BJ (cell line): ENCODE measurements at regions not wholly inside any gene's neighbourhood (a gene's known extent, or its start where the extent isn't known, plus 50 kb on each side); places are given as distances from the start of the nearest gene placed in this dataset.

ENCODE experiments used
- CTCF ChIA-PET: fragments of 350-600 bp; formaldehyde crosslinking; extraction: SDS; loops from one replicate; lab custom pipeline; 2021; ENCODE audit warnings: antibody characterized with exemption, inconsistent platforms; lab: Yijun Ruan, JAX
- POLR2A ChIA-PET: fragments of 300-600 bp; sonication (Branson Sonifier 250); formaldehyde crosslinking; extraction: SDS; loops from one replicate; lab custom pipeline; 2021; ENCODE audit warnings: antibody characterized with exemption; lab: Charles Lee
- DNase-seq: peaks from one replicate; pipeline ENCODE4 v3.0.0-alpha.2; 2011; ENCODE audit warnings: low read depth
- H3K27me3 ChIP-seq: 2 replicates; pipeline ENCODE4 v1.6.0; 2011; ENCODE audit warnings: low read length; ENCODE audit not compliant: control insufficient read depth, insufficient read depth
- H3K36me3 ChIP-seq: 2 replicates; pipeline ENCODE4 v1.5.1; 2011; ENCODE audit warnings: low read length; ENCODE audit not compliant: control insufficient read depth, insufficient read depth
- H3K4me3 ChIP-seq: 2 replicates; pipeline ENCODE4 v1.5.1; 2011; ENCODE audit warnings: low read depth, mild to moderate bottlenecking, control low read depth, low read length
- TF ChIP-seq, protein P1 (sequence below): IDR thresholded peaks from 2 replicates; pipeline ENCODE4 v1.5.1; 2011; ENCODE audit warnings: low read depth, mild to moderate bottlenecking, control low read depth, inconsistent platforms, low read length, moderate library complexity; ENCODE audit not compliant: insufficient read depth

DNA sequence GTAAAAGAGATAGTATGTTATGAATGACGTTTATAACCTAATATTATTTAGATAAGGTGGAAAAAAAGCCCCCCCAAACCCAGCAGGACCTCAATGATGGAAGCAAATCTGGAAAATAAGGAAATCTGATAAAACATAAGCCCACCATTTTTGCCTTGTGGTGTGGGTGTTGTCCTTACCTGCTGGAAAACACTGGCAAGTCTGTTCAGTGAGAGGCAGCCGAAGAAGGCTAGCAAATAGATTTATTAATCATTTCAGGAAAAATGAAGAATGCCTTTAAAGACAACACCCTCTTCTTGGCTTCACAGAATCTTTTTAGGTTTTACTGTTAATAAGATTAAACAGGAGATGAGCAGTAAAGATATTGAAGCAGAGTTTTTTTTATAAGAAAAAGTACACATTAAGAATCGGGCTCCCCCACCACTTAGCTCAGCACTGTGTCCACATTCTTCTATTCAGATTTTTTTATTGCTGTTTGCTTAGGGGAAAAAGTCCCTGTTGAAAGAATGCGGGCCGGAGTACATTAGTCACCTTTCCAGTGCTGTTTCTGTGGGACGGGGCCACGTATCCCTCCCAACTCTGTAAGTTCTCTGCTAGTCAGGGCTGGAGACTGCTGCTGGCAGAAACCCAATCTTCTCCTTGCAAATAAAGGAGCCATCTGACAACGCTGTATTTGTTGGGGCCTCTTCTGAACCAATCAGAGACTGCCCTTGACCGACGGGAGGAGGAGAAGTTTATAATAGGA lies 104.1 kb downstream of the EVX1 start:
- ChIA-PET POLR2A (interaction anchor here (0.6 kb wide), 1 partner anchor 176 kb away, joined by 3 read pairs; no protein-coding TSS in a partner anchor), CTCF (no interaction called here)
- TF ChIP-seq, protein P1, sequence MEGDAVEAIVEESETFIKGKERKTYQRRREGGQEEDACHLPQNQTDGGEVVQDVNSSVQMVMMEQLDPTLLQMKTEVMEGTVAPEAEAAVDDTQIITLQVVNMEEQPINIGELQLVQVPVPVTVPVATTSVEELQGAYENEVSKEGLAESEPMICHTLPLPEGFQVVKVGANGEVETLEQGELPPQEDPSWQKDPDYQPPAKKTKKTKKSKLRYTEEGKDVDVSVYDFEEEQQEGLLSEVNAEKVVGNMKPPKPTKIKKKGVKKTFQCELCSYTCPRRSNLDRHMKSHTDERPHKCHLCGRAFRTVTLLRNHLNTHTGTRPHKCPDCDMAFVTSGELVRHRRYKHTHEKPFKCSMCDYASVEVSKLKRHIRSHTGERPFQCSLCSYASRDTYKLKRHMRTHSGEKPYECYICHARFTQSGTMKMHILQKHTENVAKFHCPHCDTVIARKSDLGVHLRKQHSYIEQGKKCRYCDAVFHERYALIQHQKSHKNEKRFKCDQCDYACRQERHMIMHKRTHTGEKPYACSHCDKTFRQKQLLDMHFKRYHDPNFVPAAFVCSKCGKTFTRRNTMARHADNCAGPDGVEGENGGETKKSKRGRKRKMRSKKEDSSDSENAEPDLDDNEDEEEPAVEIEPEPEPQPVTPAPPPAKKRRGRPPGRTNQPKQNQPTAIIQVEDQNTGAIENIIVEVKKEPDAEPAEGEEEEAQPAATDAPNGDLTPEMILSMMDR = no peak
- no peak overlapping the region for H3K4me3 ChIP-seq
- H3K36me3 ChIP-seq = no peaks in the 10 kb centered on the region
- peak; percentile 76 for DNase-seq
- H3K27me3 ChIP-seq = no peaks in the 10 kb centered on the region

DNA sequence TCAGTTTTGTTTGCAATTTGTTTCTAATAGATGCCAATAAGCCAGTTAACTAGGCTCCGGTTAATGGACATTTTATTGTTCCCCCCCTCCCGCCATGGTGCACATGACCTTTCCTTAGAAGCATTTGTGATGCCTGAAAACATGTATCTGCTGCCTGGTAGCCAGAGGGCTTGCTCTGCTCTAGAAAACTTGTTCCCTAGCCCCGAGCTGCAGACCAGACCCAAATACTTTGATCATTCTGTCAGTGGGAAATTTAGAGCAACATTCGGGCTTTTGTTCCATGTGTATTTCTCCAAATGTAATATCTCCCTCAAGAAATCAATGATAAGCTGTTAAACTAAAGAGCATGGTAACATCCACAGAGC lies 104.7 kb downstream of the EVX1 start:
- POLR2A ChIA-PET = interaction anchor here (0.6 kb wide), 1 partner anchor 177 kb away, joined by 3 read pairs; no protein-coding TSS in a partner anchor

DNA sequence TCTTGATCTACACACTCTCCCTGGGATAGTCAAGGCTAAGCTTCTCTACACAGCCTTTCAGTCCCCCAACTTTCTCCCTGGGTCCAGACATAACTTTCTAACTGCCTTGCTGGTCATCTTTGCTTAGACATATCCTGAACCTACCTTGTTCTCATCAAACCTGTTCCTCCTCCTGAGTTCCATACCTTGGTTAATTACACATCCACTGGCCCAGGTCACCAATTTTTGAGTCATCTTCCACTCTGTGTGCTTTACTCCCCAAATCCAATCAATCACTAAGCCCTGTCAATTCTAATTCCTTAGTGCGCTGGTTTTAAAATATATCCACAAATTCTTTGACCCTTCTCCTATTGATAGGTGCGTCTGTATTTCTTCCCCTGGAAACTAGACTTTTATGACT lies 107.0 kb downstream of the EVX1 start:
- no peaks in the 10 kb centered on the region for H3K36me3 ChIP-seq
- ChIA-PET POLR2A (no interaction called here), CTCF (no interaction called here)
- H3K4me3 ChIP-seq = no peak overlapping the region
- DNase-seq = no peak
- peaks cover 5% of the 10 kb centered on the region; the same call in 1 of the 2 replicates for H3K27me3 ChIP-seq
- TF ChIP-seq, protein P1 = no peak

More for the DNA sequence above, 104.7 kb downstream of the EVX1 start:
- TF ChIP-seq, protein P1 = no peak
- CTCF ChIA-PET = no interaction called here
- H3K27me3 ChIP-seq = peaks cover 2% of the 10 kb centered on the region; the same call in 1 of the 2 replicates
- DNase-seq = no peak
- no peak overlapping the region for H3K4me3 ChIP-seq
- no peaks in the 10 kb centered on the region for H3K36me3 ChIP-seq

DNA sequence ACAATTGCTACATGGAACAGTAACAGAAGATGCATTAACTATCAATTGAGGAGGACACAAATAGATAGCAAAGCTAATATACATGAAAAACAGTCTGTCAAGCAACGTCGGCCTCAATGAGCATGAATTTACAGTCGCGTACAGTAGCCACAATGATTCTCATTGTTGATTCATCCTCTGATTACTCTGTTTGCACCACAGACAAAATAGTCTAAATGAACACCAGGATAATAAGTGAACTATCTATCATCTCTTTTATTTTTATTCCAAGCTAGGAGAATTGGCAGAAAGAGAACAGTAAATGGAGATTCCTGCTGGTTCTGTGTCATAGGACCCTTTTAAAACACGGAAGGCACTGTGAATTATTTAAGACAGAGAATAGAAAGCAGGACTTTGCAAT lies 108.5 kb downstream of the EVX1 start:
- DNase-seq = no peak
- no peaks in the 10 kb centered on the region for H3K36me3 ChIP-seq
- CTCF ChIA-PET = interaction anchor here (1.1 to 1.3 kb wide), 2 partner anchors 15 to 22 kb away, joined by 3 read pairs; no protein-coding TSS in a partner anchor
- H3K27me3 ChIP-seq = peaks cover 7% of the 10 kb centered on the region; the same call in 1 of the 2 replicates
- TF ChIP-seq, protein P1 = no peak
- H3K4me3 ChIP-seq = no peak overlapping the region
- POLR2A ChIA-PET = no interaction called here

- H3K36me3 ChIP-seq = no peaks in the 10 kb centered on the region
- TF ChIP-seq, protein P1 = no peak
- peaks cover 7% of the 10 kb centered on the region; the same call in 1 of the 2 replicates for H3K27me3 ChIP-seq
- H3K4me3 ChIP-seq = no peak overlapping the region
- POLR2A ChIA-PET = no interaction called here
- CTCF ChIA-PET = interaction anchor here (1.1 to 1.3 kb wide), 2 partner anchors 14 to 22 kb away, joined by 3 read pairs; no protein-coding TSS in a partner anchor
- DNase-seq = no peak
Measured at GRCh38 chr7:27351786-27352185, 109.2 kb downstream of the EVX1 start.
